Gastrocnemius medialis (tissue), 4 donors: ENCODE measurements at regions not wholly inside any gene's neighbourhood (a gene's known extent, or its start where the extent isn't known, plus 50 kb on each side); places are given as distances from the start of the nearest gene placed in this dataset.

Source experiments
- ATAC-seq, 2 donors: fragments of 150-250 bp; one replicate each; pipeline ENCODE4 v1.9.1; 2016
- DNase-seq, 2 donors: peaks; one replicate each; pipeline ENCODE4 v3.0.0-alpha.2; 2019
- H3K27ac ChIP-seq, 4 donors: fragments of 200-600 bp; sonication (generic); 1 replicate in 1 of 4; 2 replicates in 3 of 4; pipeline ENCODE4 v1.5.1; 2016 to 2018; ENCODE audit warnings: mild to moderate bottlenecking in 2 of 4, moderate library complexity in 1 of 4
- H3K27me3 ChIP-seq, 3 donors: fragments of 200-600 bp; sonication (generic) in 2 of 3; 1 replicate in 1 of 3; 2 replicates in 2 of 3; pipeline versions ENCODE4 v1.5.1 to v1.6.0; 2016 to 2019; ENCODE audit warnings: mild to moderate bottlenecking in 1 of 3, moderate library complexity in 1 of 3
- H3K36me3 ChIP-seq, 2 donors: fragments of 200-600 bp; sonication (generic) in 1 of 2; one replicate each; pipeline ENCODE4 v1.5.1; 2017 to 2018
- H3K4me1 ChIP-seq, 2 donors: fragments of 200-600 bp; sonication (generic) in 1 of 2; one replicate each; pipeline ENCODE4 v1.5.1; 2016 to 2017; ENCODE audit warnings: mild to moderate bottlenecking in 2 of 2
- H3K4me3 ChIP-seq, 4 donors: fragments of 200-600 bp; sonication (generic) in 3 of 4; 1 replicate in 1 of 4; 2 replicates in 3 of 4; pipeline ENCODE4 v1.5.1; 2016 to 2019; ENCODE audit warnings: mild to moderate bottlenecking in 2 of 4
- H3K9me3 ChIP-seq, 3 donors: fragments of 200-600 bp; sonication (generic) in 2 of 3; 1 replicate in 1 of 3; 2 replicates in 2 of 3; pipeline ENCODE4 v1.5.1; 2016 to 2019
- POLR2A ChIP-seq, 2 donors: fragments of 450-650 bp; IDR thresholded peaks; one replicate each; pipeline ENCODE4 v1.6.1; 2017; ENCODE audit warnings: antibody characterized with exemption in 2 of 2, mild to moderate bottlenecking in 2 of 2, moderate library complexity in 2 of 2
- in situ Hi-C, 4 donors: fragments of 200-750 bp; cut with MboI; loops; one replicate each; pipeline versions ENCODE4 v1.15.0 to v1.8.0; 2017; ENCODE audit warnings: low sequenced_read_pairs in 4 of 4
- intact Hi-C: fragments of 100-400 bp; cut with DNase I; formaldehyde crosslinking; loops from one replicate; pipeline ENCODE4 v1.15.1; 2023; ENCODE audit warnings: low total_unique reads
- TF ChIP-seq, protein P1 (sequence below), 5 experiments: fragments of 450-650 bp in 3 of 5; fragments of 200-600 bp in 2 of 5; sonication (generic) in 2 of 5; IDR thresholded peaks in 4 of 5; conservative IDR thresholded peaks in 1 of 5; 1 replicate in 4 of 5; 2 replicates in 1 of 5; pipeline ENCODE4 v1.5.1; 2016 to 2019; ENCODE audit warnings: antibody characterized with exemption in 5 of 5, mild to moderate bottlenecking in 3 of 5, moderate library complexity in 3 of 5

GRCh38 chr10:31582365-31583052, 263.5 kb downstream of the ZEB1 start:
- no peak for TF ChIP-seq POLR2A (IDR thresholded peaks at IDR 0.05)
- TF ChIP-seq, protein P1, sequence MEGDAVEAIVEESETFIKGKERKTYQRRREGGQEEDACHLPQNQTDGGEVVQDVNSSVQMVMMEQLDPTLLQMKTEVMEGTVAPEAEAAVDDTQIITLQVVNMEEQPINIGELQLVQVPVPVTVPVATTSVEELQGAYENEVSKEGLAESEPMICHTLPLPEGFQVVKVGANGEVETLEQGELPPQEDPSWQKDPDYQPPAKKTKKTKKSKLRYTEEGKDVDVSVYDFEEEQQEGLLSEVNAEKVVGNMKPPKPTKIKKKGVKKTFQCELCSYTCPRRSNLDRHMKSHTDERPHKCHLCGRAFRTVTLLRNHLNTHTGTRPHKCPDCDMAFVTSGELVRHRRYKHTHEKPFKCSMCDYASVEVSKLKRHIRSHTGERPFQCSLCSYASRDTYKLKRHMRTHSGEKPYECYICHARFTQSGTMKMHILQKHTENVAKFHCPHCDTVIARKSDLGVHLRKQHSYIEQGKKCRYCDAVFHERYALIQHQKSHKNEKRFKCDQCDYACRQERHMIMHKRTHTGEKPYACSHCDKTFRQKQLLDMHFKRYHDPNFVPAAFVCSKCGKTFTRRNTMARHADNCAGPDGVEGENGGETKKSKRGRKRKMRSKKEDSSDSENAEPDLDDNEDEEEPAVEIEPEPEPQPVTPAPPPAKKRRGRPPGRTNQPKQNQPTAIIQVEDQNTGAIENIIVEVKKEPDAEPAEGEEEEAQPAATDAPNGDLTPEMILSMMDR (IDR thresholded peaks at IDR 0.05 in 4 of 5, conservative IDR thresholded peaks at IDR 0.05 in 1 of 5), result no peak
- DNase-seq (no peak), ATAC-seq (no peak)
- intact Hi-C loops, result no loop called here
- Histone ChIP-seq H3K4me1 (peaks cover 12 to 16% of the 10 kb centered on the region in 2 donors), H3K27me3 (no peaks in the 10 kb centered on the region), H3K27ac (peak overlapping the region in 2 of 4 donors; percentile 22 to 23), H3K9me3 (no peaks in the 10 kb centered on the region), H3K36me3 (no peaks in the 10 kb centered on the region), H3K4me3 (no peak overlapping the region)
- in situ Hi-C loops, result no loop called here

GRCh38 chr10:31581741-31582323, 262.8 kb downstream of the ZEB1 start:
- H3K27ac ChIP-seq, result peak overlapping the region in 1 of 4 donors; percentile 22
- H3K4me3 ChIP-seq, result no peak overlapping the region
- no peak for ATAC-seq
- no peaks in the 10 kb centered on the region for H3K9me3 ChIP-seq
- intact Hi-C loops, result no loop called here
- TF ChIP-seq, protein P1 (IDR thresholded peaks at IDR 0.05 in 4 of 5, conservative IDR thresholded peaks at IDR 0.05 in 1 of 5), result no peak
- no peak for TF ChIP-seq POLR2A (IDR thresholded peaks at IDR 0.05)
- H3K36me3 ChIP-seq, result no peaks in the 10 kb centered on the region
- H3K27me3 ChIP-seq, result no peaks in the 10 kb centered on the region
- peaks cover 12 to 16% of the 10 kb centered on the region in 2 donors for H3K4me1 ChIP-seq
- no peak for DNase-seq
- in situ Hi-C loops, result no loop called here

DNA sequence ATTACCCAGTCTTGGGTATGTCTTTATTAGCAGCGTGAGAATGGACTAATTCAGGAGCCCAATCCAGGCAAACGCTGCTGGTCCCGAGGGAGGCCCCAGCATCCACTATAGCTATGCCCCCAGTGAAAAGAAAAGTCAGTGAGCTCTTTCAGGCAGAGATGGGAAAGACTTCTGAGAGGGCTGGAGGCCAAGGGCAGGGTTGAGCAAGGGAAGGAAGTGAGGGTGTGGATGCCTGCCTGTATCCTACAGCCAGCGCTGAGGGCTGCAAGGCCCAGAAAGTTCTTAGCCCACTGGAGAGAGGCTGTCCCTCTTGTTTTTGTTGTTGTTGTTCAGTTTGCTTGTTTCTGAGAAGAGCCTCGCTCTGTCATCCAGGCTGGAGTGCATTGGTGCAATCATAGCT, 261.6 kb downstream of the ZEB1 start:
- no peak overlapping the region for H3K4me3 ChIP-seq
- H3K36me3 ChIP-seq, result no peaks in the 10 kb centered on the region
- TF ChIP-seq, protein P1 (IDR thresholded peaks at IDR 0.05 in 4 of 5, conservative IDR thresholded peaks at IDR 0.05 in 1 of 5), result no peak
- TF ChIP-seq POLR2A (IDR thresholded peaks at IDR 0.05), result no peak
- no peak for ATAC-seq
- H3K4me1 ChIP-seq, result peaks cover 12 to 16% of the 10 kb centered on the region in 2 donors
- H3K27ac ChIP-seq, result no peak overlapping the region
- no peaks in the 10 kb centered on the region for H3K27me3 ChIP-seq
- no peaks in the 10 kb centered on the region for H3K9me3 ChIP-seq
- DNase-seq, result no peak
- in situ Hi-C loops, result no loop called here
- intact Hi-C loops, result no loop called here
